Peyer's patch (tissue), 4 donors: ENCODE measurements at regions not wholly inside any gene's neighbourhood (a gene's known extent, or its start where the extent isn't known, plus 50 kb on each side); places are given as distances from the start of the nearest gene placed in this dataset.

Source experiments
- DNase-seq, 3 donors: peaks; one replicate each; pipeline ENCODE4 v3.0.0-alpha.2; 2017 to 2019
- H3K27ac ChIP-seq, 4 donors: fragments of 200-600 bp; sonication (generic); one replicate each; pipeline ENCODE4 v1.5.1; 2016 to 2019
- H3K27me3 ChIP-seq, 2 donors: fragments of 200-600 bp; sonication (generic); one replicate each; pipeline ENCODE4 v1.5.1; 2019
- H3K36me3 ChIP-seq, 3 donors: fragments of 200-600 bp; sonication (generic); one replicate each; pipeline ENCODE4 v1.5.1; 2016 to 2019
- H3K4me1 ChIP-seq, 4 donors: fragments of 200-600 bp; sonication (generic); one replicate each; pipeline ENCODE4 v1.5.1; 2016 to 2019
- H3K4me3 ChIP-seq, 4 donors: fragments of 200-600 bp; sonication (generic); 1 replicate in 3 of 4; 2 replicates in 1 of 4; pipeline ENCODE4 v1.5.1; 2016 to 2019; ENCODE audit warnings: mild to moderate bottlenecking in 1 of 4
- H3K9me3 ChIP-seq, 4 donors: fragments of 200-600 bp; sonication (generic); one replicate each; pipeline ENCODE4 v1.5.1; 2016 to 2019; ENCODE audit warnings: mild to moderate bottlenecking in 1 of 4
- POLR2A ChIP-seq, 2 donors: fragments of 450-650 bp; IDR thresholded peaks; one replicate each; pipeline ENCODE4 v1.5.1; 2017; ENCODE audit warnings: antibody characterized with exemption in 2 of 2, mild to moderate bottlenecking in 2 of 2, moderate library complexity in 2 of 2
- TF ChIP-seq, protein P1 (sequence below), 6 experiments: fragments of 450-650 bp in 4 of 6; fragments of 200-600 bp in 2 of 6; sonication (generic) in 1 of 6; IDR thresholded peaks; one replicate each; pipeline ENCODE4 v1.5.1; 2017 to 2019; ENCODE audit warnings: antibody characterized with exemption in 6 of 6, mild to moderate bottlenecking in 3 of 6, moderate library complexity in 1 of 6

- TF ChIP-seq, protein P1, sequence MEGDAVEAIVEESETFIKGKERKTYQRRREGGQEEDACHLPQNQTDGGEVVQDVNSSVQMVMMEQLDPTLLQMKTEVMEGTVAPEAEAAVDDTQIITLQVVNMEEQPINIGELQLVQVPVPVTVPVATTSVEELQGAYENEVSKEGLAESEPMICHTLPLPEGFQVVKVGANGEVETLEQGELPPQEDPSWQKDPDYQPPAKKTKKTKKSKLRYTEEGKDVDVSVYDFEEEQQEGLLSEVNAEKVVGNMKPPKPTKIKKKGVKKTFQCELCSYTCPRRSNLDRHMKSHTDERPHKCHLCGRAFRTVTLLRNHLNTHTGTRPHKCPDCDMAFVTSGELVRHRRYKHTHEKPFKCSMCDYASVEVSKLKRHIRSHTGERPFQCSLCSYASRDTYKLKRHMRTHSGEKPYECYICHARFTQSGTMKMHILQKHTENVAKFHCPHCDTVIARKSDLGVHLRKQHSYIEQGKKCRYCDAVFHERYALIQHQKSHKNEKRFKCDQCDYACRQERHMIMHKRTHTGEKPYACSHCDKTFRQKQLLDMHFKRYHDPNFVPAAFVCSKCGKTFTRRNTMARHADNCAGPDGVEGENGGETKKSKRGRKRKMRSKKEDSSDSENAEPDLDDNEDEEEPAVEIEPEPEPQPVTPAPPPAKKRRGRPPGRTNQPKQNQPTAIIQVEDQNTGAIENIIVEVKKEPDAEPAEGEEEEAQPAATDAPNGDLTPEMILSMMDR (IDR thresholded peaks at IDR 0.05), result no peak
- TF ChIP-seq POLR2A (IDR thresholded peaks at IDR 0.05), result no peak
- Histone ChIP-seq H3K9me3 (no peaks in the 10 kb centered on the region), H3K27me3 (no peaks in the 10 kb centered on the region), H3K27ac (no peak overlapping the region), H3K4me3 (no peak overlapping the region), H3K36me3 (no peaks in the 10 kb centered on the region), H3K4me1 (no peaks in the 10 kb centered on the region)
- no peak for DNase-seq
Observed at GRCh38 chr2:395886-396285, 108.0 kb upstream of the ALKAL2 start.

- Histone ChIP-seq H3K27ac (peak overlapping the region in 1 of 4 donors; percentile 38), H3K36me3 (no peaks in the 10 kb centered on the region), H3K9me3 (no peaks in the 10 kb centered on the region), H3K4me3 (peak overlapping the region in 1 of 4 donors; percentile 24), H3K27me3 (no peaks in the 10 kb centered on the region), H3K4me1 (no peaks in the 10 kb centered on the region)
- TF ChIP-seq, protein P1 (IDR thresholded peaks at IDR 0.05), result no peak
- TF ChIP-seq POLR2A (IDR thresholded peaks at IDR 0.05), result no peak
- DNase-seq, result peak in 2 of 3 donors; percentile 63 to 81
Observed at GRCh38 chr2:393711-394696, 106.1 kb upstream of the ALKAL2 start.

- no peaks in the 10 kb centered on the region for H3K9me3 ChIP-seq
- H3K4me1 ChIP-seq, result no peaks in the 10 kb centered on the region
- DNase-seq, result peak in 1 of 3 donors; percentile 35
- H3K36me3 ChIP-seq, result no peaks in the 10 kb centered on the region
- no peak overlapping the region for H3K4me3 ChIP-seq
- H3K27ac ChIP-seq, result no peak overlapping the region
- H3K27me3 ChIP-seq, result no peaks in the 10 kb centered on the region
- TF ChIP-seq, protein P1 (IDR thresholded peaks at IDR 0.05), result no peak
- no peak for TF ChIP-seq POLR2A (IDR thresholded peaks at IDR 0.05)
Observed at GRCh38 chr2:392926-393280, 105.0 kb upstream of the ALKAL2 start.

DNA sequence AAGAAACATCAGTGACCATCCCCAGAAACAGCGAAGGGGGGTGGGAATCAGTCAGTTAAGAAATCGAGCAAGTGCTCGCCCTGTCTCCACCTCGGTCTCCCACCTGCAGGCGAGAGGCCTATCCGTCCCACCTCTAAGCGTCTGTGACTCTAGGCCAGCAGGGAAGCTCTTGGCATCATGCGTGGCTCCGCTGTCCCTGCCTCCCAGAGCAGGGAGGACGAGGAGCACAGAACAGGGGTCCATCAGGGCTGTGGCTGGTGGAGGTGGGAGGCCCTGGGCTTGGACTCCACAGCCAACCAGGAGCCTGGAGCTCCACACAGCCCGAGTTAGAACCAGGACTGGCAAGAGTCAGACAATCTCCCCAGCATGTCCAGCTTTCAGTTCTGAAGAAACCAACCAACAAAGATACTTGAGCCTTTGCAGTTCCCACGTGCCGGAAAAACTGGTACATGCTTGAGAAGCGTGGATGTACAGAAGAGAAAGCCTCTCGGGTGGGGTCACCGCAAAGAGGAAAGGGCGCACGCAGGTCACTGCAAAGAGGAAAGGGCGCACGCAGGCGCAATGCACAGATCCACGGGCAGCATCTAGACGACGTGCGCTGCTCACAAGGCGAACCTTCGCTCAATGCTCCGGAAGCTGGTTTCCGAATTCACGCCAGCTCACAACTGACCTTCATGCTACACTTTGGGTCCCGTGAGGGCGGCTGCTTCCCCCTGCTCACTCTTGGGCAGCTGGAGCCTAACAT lies 104.5 kb upstream of the ALKAL2 start:
- H3K27me3 ChIP-seq, result no peaks in the 10 kb centered on the region
- TF ChIP-seq, protein P1 (IDR thresholded peaks at IDR 0.05), result no peak
- TF ChIP-seq POLR2A (IDR thresholded peaks at IDR 0.05), result no peak
- H3K4me3 ChIP-seq, result no peak overlapping the region
- H3K27ac ChIP-seq, result no peak overlapping the region
- no peaks in the 10 kb centered on the region for H3K36me3 ChIP-seq
- peak in 1 of 3 donors; percentile 31 for DNase-seq
- H3K9me3 ChIP-seq, result no peaks in the 10 kb centered on the region
- no peaks in the 10 kb centered on the region for H3K4me1 ChIP-seq

GRCh38 chr2:391696-392095 lies 103.8 kb upstream of the ALKAL2 start:
- Histone ChIP-seq H3K4me1 (no peaks in the 10 kb centered on the region), H3K36me3 (no peaks in the 10 kb centered on the region), H3K4me3 (no peak overlapping the region), H3K9me3 (no peaks in the 10 kb centered on the region), H3K27me3 (no peaks in the 10 kb centered on the region), H3K27ac (no peak overlapping the region)
- no peak for TF ChIP-seq POLR2A (IDR thresholded peaks at IDR 0.05)
- TF ChIP-seq, protein P1 (IDR thresholded peaks at IDR 0.05), result no peak
- DNase-seq, result no peak
